Fibroblast of lung (primary cell): ENCODE measurements at regions not wholly inside any gene's neighbourhood (a gene's known extent, or its start where the extent isn't known, plus 50 kb on each side); places are given as distances from the start of the nearest gene placed in this dataset.

Experiments used
- CTCF ChIP-seq, 2 donors: IDR thresholded peaks in 1 of 2; conservative IDR thresholded peaks in 1 of 2; 1 replicate in 1 of 2; 2 replicates in 1 of 2; pipeline ENCODE4 v1.5.1; 2011 to 2012; ENCODE audit warnings: low read length in 2 of 2, control low read depth in 1 of 2, inconsistent platforms in 1 of 2, low read depth in 1 of 2, mild to moderate bottlenecking in 1 of 2
- EZH2 ChIP-seq: IDR thresholded peaks from 2 replicates; pipeline ENCODE4 v1.5.1; 2012; ENCODE audit warnings: low read length, control low read depth, mild to moderate bottlenecking; ENCODE audit errors: missing control alignments

GRCh38 chr6:139540276-139540675, 165.8 kb upstream of the CITED2 start:
- TF ChIP-seq CTCF (conservative IDR thresholded peaks at IDR 0.05 in 1 of 2, IDR thresholded peaks at IDR 0.05 in 1 of 2; ENCODE audit: low read depth in 1 of 2, low read length in 2 of 2) (no peak), EZH2 (no peak)
